ENCODE measurements at regions not wholly inside any gene's neighbourhood (a gene's known extent, or its start where the extent isn't known, plus 50 kb on each side); places are given as distances from the start of the nearest gene placed in this dataset.

DNA sequence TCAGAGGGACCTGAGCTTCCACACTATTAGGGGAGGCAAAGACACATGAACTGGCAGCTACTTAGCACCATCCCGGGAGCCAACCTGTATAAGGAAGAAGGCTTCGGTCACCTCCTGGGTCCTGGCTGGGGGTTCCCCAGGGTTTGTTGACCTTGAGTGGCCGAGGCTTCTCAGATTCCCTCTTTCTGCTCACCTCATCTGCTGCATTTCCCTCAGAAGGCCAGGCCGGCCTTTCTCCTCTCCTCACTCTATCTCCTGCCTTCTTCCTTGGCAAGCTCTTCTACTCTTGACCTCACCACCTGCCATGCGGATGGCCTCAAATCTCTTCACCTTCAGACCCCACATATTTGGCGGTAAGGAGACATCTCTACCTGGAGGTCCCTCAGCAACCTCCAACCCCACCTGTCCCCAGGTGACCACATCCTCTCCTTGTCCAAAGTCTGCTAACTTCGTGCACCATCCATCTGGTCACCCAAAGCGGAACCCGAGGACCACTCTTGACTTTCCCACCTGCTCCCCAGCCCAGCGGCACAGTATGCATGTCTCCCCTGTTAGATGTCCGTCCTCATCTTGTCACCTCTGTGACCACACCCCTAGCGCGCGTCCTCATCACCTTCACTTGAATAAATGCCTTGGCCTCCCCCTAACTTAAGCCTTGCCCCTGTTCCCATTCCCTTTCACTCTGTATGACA lies 133.8 kb upstream of the UNC5B start:
- TF ChIP-seq, protein P1, sequence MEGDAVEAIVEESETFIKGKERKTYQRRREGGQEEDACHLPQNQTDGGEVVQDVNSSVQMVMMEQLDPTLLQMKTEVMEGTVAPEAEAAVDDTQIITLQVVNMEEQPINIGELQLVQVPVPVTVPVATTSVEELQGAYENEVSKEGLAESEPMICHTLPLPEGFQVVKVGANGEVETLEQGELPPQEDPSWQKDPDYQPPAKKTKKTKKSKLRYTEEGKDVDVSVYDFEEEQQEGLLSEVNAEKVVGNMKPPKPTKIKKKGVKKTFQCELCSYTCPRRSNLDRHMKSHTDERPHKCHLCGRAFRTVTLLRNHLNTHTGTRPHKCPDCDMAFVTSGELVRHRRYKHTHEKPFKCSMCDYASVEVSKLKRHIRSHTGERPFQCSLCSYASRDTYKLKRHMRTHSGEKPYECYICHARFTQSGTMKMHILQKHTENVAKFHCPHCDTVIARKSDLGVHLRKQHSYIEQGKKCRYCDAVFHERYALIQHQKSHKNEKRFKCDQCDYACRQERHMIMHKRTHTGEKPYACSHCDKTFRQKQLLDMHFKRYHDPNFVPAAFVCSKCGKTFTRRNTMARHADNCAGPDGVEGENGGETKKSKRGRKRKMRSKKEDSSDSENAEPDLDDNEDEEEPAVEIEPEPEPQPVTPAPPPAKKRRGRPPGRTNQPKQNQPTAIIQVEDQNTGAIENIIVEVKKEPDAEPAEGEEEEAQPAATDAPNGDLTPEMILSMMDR (conservative IDR thresholded peaks at IDR 0.05) = no peak
- H3K27ac ChIP-seq = no peak overlapping the region

GRCh38 chr10:71079761-71080380 lies 132.5 kb upstream of the UNC5B start:
- H3K27ac ChIP-seq = no peak overlapping the region
- TF ChIP-seq, protein P1 (conservative IDR thresholded peaks at IDR 0.05) = no peak

GRCh38 chr10:71080381-71081228 lies 131.8 kb upstream of the UNC5B start:
- TF ChIP-seq, protein P1 (conservative IDR thresholded peaks at IDR 0.05) = no peak
- no peak overlapping the region for H3K27ac ChIP-seq

GRCh38 chr10:71081229-71081560 lies 131.2 kb upstream of the UNC5B start:
- TF ChIP-seq, protein P1 (conservative IDR thresholded peaks at IDR 0.05) = no peak
- H3K27ac ChIP-seq = no peak overlapping the region

DNA sequence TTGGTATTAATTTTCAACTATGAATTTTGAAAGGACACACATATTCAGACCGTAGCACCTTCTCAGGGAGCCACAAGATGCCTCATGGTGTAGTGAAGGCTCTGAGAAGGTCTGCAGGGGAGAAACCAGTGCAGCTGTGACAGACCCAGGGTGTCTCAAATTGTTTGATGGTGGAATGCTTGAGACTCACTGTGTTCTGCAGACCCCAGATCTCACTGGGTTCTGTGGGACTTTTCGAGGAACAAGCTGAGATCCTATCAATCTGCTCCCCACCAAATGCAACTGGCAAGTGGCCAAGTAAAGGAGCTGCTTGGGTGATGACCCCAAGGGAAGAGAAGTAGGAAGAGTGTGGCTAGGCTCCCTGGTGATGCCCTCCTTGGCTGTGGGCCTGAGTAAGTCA lies 130.5 kb upstream of the UNC5B start:
- TF ChIP-seq, protein P1 (conservative IDR thresholded peaks at IDR 0.05) = no peak
- no peak overlapping the region for H3K27ac ChIP-seq

DNA sequence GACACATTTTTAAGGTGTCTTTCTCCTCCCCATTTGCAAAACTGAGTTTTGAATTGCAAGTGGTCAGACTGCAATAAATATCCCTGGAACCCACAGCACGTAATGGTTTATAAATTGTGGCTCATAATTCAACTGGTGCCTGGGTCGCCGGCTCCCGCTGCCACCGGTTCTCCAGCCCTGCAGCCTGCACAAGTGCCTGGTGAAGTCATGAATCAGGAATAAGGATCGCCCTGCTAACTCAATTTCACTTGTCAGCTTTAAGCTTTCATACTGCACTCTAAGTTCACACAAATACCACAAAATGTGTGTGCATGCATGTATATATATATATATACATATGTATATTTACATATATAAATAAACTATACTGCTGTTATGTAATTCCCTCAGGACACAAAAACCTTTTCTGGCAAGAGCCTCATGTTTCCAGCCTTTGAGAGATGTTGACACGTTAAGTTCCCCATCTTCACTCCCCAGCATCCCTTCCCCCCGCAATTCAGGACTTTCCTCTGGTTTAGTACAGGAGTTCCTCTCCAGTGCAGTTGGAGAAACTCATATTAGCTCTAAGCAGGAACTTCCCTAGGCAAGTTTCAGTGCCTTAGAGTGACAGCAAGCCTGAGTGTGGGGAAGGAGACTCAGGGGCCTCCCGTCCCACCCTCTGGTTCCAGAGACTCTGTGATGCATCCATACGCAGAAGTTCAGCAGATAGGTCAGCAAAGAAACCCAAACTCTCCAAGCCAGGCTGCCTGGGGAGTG lies 129.2 kb upstream of the UNC5B start:
- TF ChIP-seq, protein P1 (conservative IDR thresholded peaks at IDR 0.05) = no peak

GRCh38 chr10:71083716-71083975 lies 128.7 kb upstream of the UNC5B start:
- TF ChIP-seq, protein P1 (conservative IDR thresholded peaks at IDR 0.05) = no peak

More for the DNA sequence above, 129.2 kb upstream of the UNC5B start:
- no peak overlapping the region for H3K27ac ChIP-seq

More at GRCh38 chr10:71083716-71083975, 128.7 kb upstream of the UNC5B start:
- no peak overlapping the region for H3K27ac ChIP-seq
